ENCODE measurements at regions not wholly inside any gene's neighbourhood (a gene's known extent, or its start where the extent isn't known, plus 50 kb on each side); places are given as distances from the start of the nearest gene placed in this dataset.
"Not testable (repeated sequence)": the region's sequence is repeated elsewhere in the genome, so short reads cannot be mapped to it uniquely, and the experiment has no call there.

DNA sequence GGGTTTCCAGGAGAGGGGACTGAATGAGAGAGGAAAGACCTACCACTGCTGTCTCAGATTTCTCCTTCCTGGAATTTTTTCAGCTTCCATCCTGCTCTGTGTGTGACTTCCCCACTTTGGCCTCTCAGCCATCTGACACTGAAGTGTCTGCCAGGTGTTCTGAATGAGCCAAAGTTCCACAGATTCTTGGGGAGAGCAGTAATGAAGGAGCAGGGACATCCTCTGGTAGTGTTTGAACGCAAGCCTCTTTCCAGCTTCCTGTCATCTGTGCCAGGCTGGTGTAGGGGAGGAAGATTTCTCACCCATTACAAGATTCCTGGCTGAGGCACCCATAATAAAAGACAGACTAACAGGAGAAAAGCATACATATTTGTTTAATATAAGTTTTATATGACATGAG, 141.7 kb upstream of the NRXN3 start:
- DNase-seq (ENCODE audit: insufficient read length, low spot score) (no peak), FAIRE-seq (no peak)
- TF ChIP-seq, protein P1, sequence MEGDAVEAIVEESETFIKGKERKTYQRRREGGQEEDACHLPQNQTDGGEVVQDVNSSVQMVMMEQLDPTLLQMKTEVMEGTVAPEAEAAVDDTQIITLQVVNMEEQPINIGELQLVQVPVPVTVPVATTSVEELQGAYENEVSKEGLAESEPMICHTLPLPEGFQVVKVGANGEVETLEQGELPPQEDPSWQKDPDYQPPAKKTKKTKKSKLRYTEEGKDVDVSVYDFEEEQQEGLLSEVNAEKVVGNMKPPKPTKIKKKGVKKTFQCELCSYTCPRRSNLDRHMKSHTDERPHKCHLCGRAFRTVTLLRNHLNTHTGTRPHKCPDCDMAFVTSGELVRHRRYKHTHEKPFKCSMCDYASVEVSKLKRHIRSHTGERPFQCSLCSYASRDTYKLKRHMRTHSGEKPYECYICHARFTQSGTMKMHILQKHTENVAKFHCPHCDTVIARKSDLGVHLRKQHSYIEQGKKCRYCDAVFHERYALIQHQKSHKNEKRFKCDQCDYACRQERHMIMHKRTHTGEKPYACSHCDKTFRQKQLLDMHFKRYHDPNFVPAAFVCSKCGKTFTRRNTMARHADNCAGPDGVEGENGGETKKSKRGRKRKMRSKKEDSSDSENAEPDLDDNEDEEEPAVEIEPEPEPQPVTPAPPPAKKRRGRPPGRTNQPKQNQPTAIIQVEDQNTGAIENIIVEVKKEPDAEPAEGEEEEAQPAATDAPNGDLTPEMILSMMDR (IDR thresholded peaks at IDR 0.05; ENCODE audit: insufficient read depth, missing control alignments) = no peak

DNA sequence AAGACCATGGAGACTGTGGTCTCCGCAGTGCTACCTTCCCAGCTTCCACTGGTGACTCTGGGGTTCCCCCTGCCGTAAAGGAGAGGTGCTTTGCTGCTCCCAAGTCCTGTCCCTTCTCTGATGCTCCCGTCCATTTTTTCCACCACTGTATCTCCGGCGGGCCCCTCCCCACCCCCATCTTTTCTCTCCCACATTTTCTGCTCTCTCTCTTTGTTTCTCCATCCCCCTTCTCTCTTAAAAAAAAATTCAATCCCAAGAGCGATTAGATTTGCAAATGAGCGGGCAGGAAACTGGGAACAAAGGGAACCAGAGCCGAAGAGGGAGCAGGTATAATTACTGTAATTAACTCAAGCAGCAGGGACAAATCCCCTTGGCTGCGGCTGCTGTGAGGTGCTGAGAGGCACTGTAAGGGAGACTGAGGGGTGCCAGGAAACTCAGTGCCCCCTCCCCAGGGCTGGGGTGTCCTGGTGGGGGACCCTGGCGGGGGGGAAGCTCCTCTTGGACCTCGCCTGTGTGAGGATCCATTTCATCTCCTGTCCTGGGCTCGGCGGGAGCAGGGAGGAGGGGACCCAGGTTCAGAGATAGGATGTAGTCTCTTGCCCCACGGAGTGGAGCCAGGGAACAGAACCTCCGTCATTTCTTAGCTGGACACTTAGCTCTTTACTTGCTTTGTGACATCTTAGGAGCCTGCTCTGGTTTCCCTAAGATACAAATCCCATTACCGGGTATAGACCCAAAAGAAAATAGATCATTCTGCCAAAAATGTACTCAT, 140.4 kb upstream of the NRXN3 start:
- FAIRE-seq (no peak), DNase-seq (ENCODE audit: insufficient read length, low spot score) (no peak)
- TF ChIP-seq, protein P1 (IDR thresholded peaks at IDR 0.05; ENCODE audit: insufficient read depth, missing control alignments) = peak; percentile 5

DNA sequence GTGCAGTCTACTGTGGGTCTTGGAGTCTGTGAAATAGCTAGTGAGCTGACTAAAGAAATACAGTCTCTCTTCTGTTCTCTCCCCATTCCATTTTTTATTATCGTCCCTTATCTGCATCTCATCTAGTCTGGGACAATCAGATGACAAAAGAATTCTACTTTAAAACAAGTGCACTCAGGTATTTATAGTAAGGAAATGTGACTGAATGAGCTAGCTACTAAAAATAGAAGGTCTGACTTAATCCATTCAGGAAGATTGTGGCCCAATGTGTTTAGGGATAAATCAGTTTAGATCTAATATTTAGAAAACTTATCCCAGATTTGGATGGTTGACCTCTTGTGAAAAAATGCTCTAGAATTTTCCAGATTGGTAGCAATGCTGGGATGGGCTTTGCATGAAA, 126.8 kb upstream of the NRXN3 start:
- TF ChIP-seq, protein P1 (IDR thresholded peaks at IDR 0.05; ENCODE audit: insufficient read depth, missing control alignments) = no peak
- FAIRE-seq = no peak
- no peak for DNase-seq (ENCODE audit: insufficient read length, low spot score)

- TF ChIP-seq, protein P1 (IDR thresholded peaks at IDR 0.05; ENCODE audit: insufficient read depth, missing control alignments) = no peak
- no peak for DNase-seq (ENCODE audit: insufficient read length, low spot score)
- no peak for FAIRE-seq
These were observed 122.1 kb upstream of the NRXN3 start for GRCh38 chr14:78048120-78048519.

- not testable (repeated sequence) for DNase-seq (ENCODE audit: insufficient read length, low spot score); FAIRE-seq
These were observed 113.3 kb upstream of the NRXN3 start for GRCh38 chr14:78056890-78057289.

DNA sequence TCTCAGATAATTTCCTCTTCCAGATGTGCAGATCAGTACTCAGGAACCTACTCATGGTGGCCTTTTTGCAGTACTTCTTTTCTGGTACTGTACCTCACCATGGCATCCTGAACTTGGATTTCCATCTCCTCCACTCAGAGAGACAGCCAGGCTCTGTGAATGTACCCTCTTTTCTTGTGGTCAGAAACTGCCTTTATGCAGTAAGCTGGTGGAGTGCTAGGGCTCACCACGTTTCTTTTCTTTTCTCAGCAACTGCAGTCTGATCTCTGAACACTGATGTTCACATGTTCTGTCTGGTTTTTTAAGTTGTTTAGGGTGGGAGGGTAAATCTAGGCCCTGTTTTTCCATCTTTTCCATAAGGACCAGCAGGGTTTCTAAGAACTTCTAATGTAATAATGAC, 99.8 kb upstream of the NRXN3 start:
- DNase-seq (ENCODE audit: insufficient read length, low spot score) = no peak
- TF ChIP-seq, protein P1 (IDR thresholded peaks at IDR 0.05; ENCODE audit: insufficient read depth, missing control alignments) = no peak
- FAIRE-seq = no peak

DNA sequence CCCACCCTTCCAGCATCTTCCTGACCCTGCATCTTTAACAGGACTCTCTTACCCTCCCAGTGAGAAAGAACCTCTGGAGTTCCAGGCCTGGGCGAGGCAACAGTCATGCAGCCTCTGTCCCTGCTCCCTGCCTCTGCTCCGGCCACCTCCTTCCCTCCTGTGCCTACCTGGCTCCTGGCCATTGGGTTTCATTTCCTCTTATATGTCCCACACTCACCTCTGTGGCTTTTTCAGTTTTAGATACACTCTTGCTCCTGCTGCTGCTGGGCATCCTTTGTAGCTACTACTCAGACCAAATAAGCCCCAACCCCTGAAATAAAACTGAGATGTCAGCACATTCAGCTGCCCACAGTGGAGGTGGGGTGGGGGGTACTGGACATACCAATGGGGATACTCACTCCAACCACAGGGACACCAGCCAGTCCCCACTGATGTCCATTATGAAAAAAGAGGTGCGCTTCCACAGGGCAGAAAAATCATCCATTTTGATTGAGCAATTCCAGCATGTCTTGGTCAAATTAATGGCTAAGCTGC, 99.1 kb upstream of the NRXN3 start:
- TF ChIP-seq, protein P1 (IDR thresholded peaks at IDR 0.05; ENCODE audit: insufficient read depth, missing control alignments) = no peak
- DNase-seq (ENCODE audit: insufficient read length, low spot score) (no peak), FAIRE-seq (no peak)

All from D721Med (cell line).